Endothelial cell of umbilical vein (primary cell): ENCODE measurements at regions not wholly inside any gene's neighbourhood (a gene's known extent, or its start where the extent isn't known, plus 50 kb on each side); places are given as distances from the start of the nearest gene placed in this dataset.

Experiments used
- BruUV-seq: library from RNA; stranded (reverse); fragments of 400-500 nt; replicated peaks from 2 replicates; lab custom pipeline; 2021; lab: Mats Ljungman, UMichigan
- CTCF ChIA-PET: fragments of 300-600, 350-600 bp; sonication (Branson Sonifier 250); formaldehyde crosslinking; loops from one replicate; lab custom pipeline; 2021; ENCODE audit warnings: antibody characterized with exemption, inconsistent platforms; lab: Charles Lee
- POLR2A ChIA-PET: fragments of 300-600, 350-600 bp; sonication (Branson Sonifier 250); formaldehyde crosslinking; loops from one replicate; lab custom pipeline; 2021; ENCODE audit warnings: antibody characterized with exemption, inconsistent platforms; lab: Charles Lee
- DNase-seq: peaks from one replicate; pipeline ENCODE4 v3.0.0-alpha.2; 2011; ENCODE audit warnings: low read depth, low spot score
- FAIRE-seq: peaks from 2 replicates; lab custom pipeline; 2011; peaks lifted over from hg19 to GRCh38; lab: Jason Lieb, UNC
- H2AFZ ChIP-seq: 2 replicates; pipeline ENCODE4 v1.6.0; 2012; ENCODE audit warnings: low read depth, low read length, control low read depth, inconsistent platforms
- H3K27ac ChIP-seq: 2 replicates; pipeline ENCODE4 v1.5.1; 2011; ENCODE audit warnings: low read depth, mild to moderate bottlenecking, control low read depth, low read length, moderate library complexity; ENCODE audit not compliant: insufficient read depth
- H3K27me3 ChIP-seq, 2 experiments: 2 replicates each; pipeline versions ENCODE4 v1.6.0 to v1.6.1; 2011; ENCODE audit warnings: low read length in 2 of 2, mixed read lengths in 1 of 2; ENCODE audit not compliant: control insufficient read depth in 2 of 2, insufficient read depth in 2 of 2
- H3K36me3 ChIP-seq, 2 experiments: 2 replicates in 1 of 2; 3 replicates in 1 of 2; pipeline ENCODE4 v1.5.1; 2011; ENCODE audit warnings: low read length in 2 of 2, mild to moderate bottlenecking in 1 of 2, moderate library complexity in 1 of 2; ENCODE audit not compliant: control insufficient read depth in 2 of 2, insufficient read depth in 2 of 2; ENCODE audit errors: extremely low read depth in 1 of 2
- H3K4me1 ChIP-seq: 3 replicates; pipeline ENCODE4 v1.5.1; 2011; ENCODE audit warnings: mild to moderate bottlenecking, low read length; ENCODE audit not compliant: control insufficient read depth, insufficient read depth; ENCODE audit errors: extremely low read depth
- H3K4me2 ChIP-seq: 2 replicates; pipeline ENCODE4 v1.6.1; 2011; ENCODE audit warnings: low read length, control low read depth, mixed read lengths; ENCODE audit not compliant: insufficient read depth
- H3K4me3 ChIP-seq, 3 experiments: fragments of 200-600 bp in 1 of 3; sonication (generic), shearing (Covaris generic) in 1 of 3; replicated peaks in 1 of 3; 2 replicates each; pipeline ENCODE4 v1.5.1; 2011 to 2016; ENCODE audit warnings: control low read depth in 3 of 3, low read length in 3 of 3, mild to moderate bottlenecking in 2 of 3, inconsistent platforms in 1 of 3, low read depth in 1 of 3, moderate library complexity in 1 of 3; ENCODE audit not compliant: insufficient read depth in 1 of 3
- H3K79me2 ChIP-seq: 2 replicates; pipeline ENCODE4 v1.6.0; 2012; ENCODE audit warnings: low read length, inconsistent platforms; ENCODE audit not compliant: control insufficient read depth, insufficient read depth
- H3K9ac ChIP-seq: replicated peaks from 2 replicates; pipeline ENCODE3; 2011; ENCODE audit warnings: low read length, control low read depth; ENCODE audit not compliant: insufficient read depth; ENCODE audit errors: extremely low read depth
- H3K9me1 ChIP-seq: replicated peaks from 3 replicates; pipeline ENCODE4 v1.6.0; 2011; ENCODE audit warnings: mild to moderate bottlenecking, low read length; ENCODE audit not compliant: control insufficient read depth, insufficient read depth; ENCODE audit errors: extremely low read depth
- H3K9me3 ChIP-seq: replicated peaks from 2 replicates; pipeline ENCODE4 v1.5.1; 2012; ENCODE audit warnings: low read length, inconsistent platforms; ENCODE audit not compliant: control insufficient read depth, insufficient read depth
- H4K20me1 ChIP-seq: replicated peaks from 2 replicates; pipeline ENCODE3; 2011; ENCODE audit warnings: mild to moderate bottlenecking, low read length; ENCODE audit not compliant: control insufficient read depth, insufficient read depth; ENCODE audit errors: extremely low read depth
- CTCF ChIP-seq, 2 donors: IDR thresholded peaks; 1 replicate in 1 of 2; 2 replicates in 1 of 2; pipeline ENCODE4 v1.5.1; 2011; ENCODE audit warnings: low read length in 2 of 2, mild to moderate bottlenecking in 2 of 2, moderate library complexity in 2 of 2, control low read depth in 1 of 2, inconsistent platforms in 1 of 2, low read depth in 1 of 2; ENCODE audit not compliant: insufficient read depth in 1 of 2; ENCODE audit errors: extremely low read depth in 1 of 2
- EZH2 ChIP-seq: IDR thresholded peaks from 2 replicates; pipeline ENCODE4 v1.6.1; 2012; ENCODE audit warnings: borderline replicate concordance, low read depth, mild to moderate bottlenecking, moderate library complexity, low read length, inconsistent platforms; ENCODE audit not compliant: severe bottlenecking
- FOS ChIP-seq: IDR thresholded peaks from 2 replicates; pipeline ENCODE4 v1.6.1; 2011; ENCODE audit warnings: mild to moderate bottlenecking, low read length, moderate library complexity, borderline replicate concordance; ENCODE audit not compliant: insufficient read depth
- GATA2 ChIP-seq: IDR thresholded peaks from 2 replicates; pipeline ENCODE4 v1.7.0; 2011; ENCODE audit warnings: low read depth, mild to moderate bottlenecking, moderate library complexity, mixed read lengths, low read length; ENCODE audit not compliant: insufficient read length, insufficient read depth
- JUN ChIP-seq: IDR thresholded peaks from 2 replicates; pipeline ENCODE4 v1.6.1; 2011; ENCODE audit warnings: borderline replicate concordance, low read depth; ENCODE audit not compliant: insufficient read length, insufficient read depth
- MAX ChIP-seq: IDR thresholded peaks from 2 replicates; pipeline ENCODE4 v1.6.1; 2011; ENCODE audit not compliant: insufficient read depth, insufficient read length
- MYC ChIP-seq: IDR thresholded peaks from one replicate; pipeline ENCODE4 v1.6.1; 2011; ENCODE audit warnings: mild to moderate bottlenecking, low read depth, low read length
- POLR2A ChIP-seq: IDR thresholded peaks from 2 replicates; pipeline ENCODE4 v1.6.1; 2012; ENCODE audit warnings: low read depth, mild to moderate bottlenecking, control low read depth, low read length
- POLR2AphosphoS5 ChIP-seq: IDR thresholded peaks from 2 replicates; pipeline ENCODE4 v1.6.1; 2012; ENCODE audit warnings: low read depth, mild to moderate bottlenecking, control low read depth, low read length, moderate library complexity; ENCODE audit not compliant: insufficient read depth
- dilution Hi-C: fragments of 300-500 bp; cut with MboI; formaldehyde crosslinking; loops from one replicate; pipeline ENCODE4 v1.15.0; 2019; ENCODE audit warnings: low sequenced_read_pairs; ENCODE audit not compliant: extremely low pct_ligation_motif_present
- intact Hi-C: fragments of 100-400 bp; cut with micrococcal nuclease; formaldehyde crosslinking; loops from one replicate; pipeline ENCODE4 v1.10.0; 2022

GRCh38 chr20:52461582-52461981 is 270.0 kb upstream of the ZFP64 start:
- FAIRE-seq (no peak), DNase-seq (no peak)
- dilution Hi-C loops (no loop called here), intact Hi-C loops (no loop called here)
- no peaks in the 10 kb centered on the region for H3K27me3 ChIP-seq
- CTCF ChIA-PET: no interaction called here
- no peak overlapping the region for H3K4me2 ChIP-seq
- no peak for TF ChIP-seq POLR2AphosphoS5
- no peak for TF ChIP-seq GATA2
- TF ChIP-seq MYC: no peak
- TF ChIP-seq CTCF (IDR thresholded peaks at IDR 0.05; ENCODE audit: extremely low read depth in 1 of 2, insufficient read depth in 1 of 2, low read depth in 1 of 2, low read length in 2 of 2): no peak
- no peak for TF ChIP-seq FOS
- no peak for TF ChIP-seq POLR2A
- no peak for TF ChIP-seq JUN
- no peak for TF ChIP-seq EZH2
- TF ChIP-seq MAX: no peak
- H3K27ac ChIP-seq: no peak overlapping the region
- H3K9me1 ChIP-seq: no peaks in the 10 kb centered on the region
- H3K4me3 ChIP-seq: no peak overlapping the region
- H3K4me1 ChIP-seq: no peaks in the 10 kb centered on the region
- BruUV-seq: no TSS peak
- H4K20me1 ChIP-seq: no peaks in the 10 kb centered on the region
- no peaks in the 10 kb centered on the region for H3K79me2 ChIP-seq
- H3K9me3 ChIP-seq: no peaks in the 10 kb centered on the region
- H3K9ac ChIP-seq: no peak overlapping the region
- POLR2A ChIA-PET: no interaction called here
- no peak overlapping the region for H2AFZ ChIP-seq
- no peaks in the 10 kb centered on the region for H3K36me3 ChIP-seq
